CD14-positive monocyte (primary cell): ENCODE measurements at regions not wholly inside any gene's neighbourhood (a gene's known extent, or its start where the extent isn't known, plus 50 kb on each side); places are given as distances from the start of the nearest gene placed in this dataset.

Experiments used
- DNase-seq, 3 donors: peaks; one replicate each; pipeline ENCODE4 v3.0.0-alpha.2; 2011 to 2022
- H2AFZ ChIP-seq: 2 replicates; pipeline ENCODE4 v1.6.0; 2012; ENCODE audit warnings: mild to moderate bottlenecking, low read depth, low read length, inconsistent platforms; ENCODE audit not compliant: insufficient read depth, poor library complexity, severe bottlenecking
- H3K27ac ChIP-seq, 2 donors: 1 replicate in 1 of 2; 2 replicates in 1 of 2; pipeline ENCODE4 v1.5.1; 2012 to 2013; ENCODE audit warnings: low read length in 2 of 2, control low read depth in 1 of 2, inconsistent platforms in 1 of 2, low read depth in 1 of 2, mild to moderate bottlenecking in 1 of 2
- H3K27me3 ChIP-seq, 2 donors: one replicate each; pipeline versions ENCODE4 v1.6.0 to v1.6.1; 2011 to 2013; ENCODE audit warnings: low read length in 2 of 2; ENCODE audit not compliant: control insufficient read depth in 2 of 2, insufficient read depth in 2 of 2
- H3K36me3 ChIP-seq, 2 donors: replicated peaks in 1 of 2; 1 replicate in 1 of 2; 2 replicates in 1 of 2; pipeline versions ENCODE4 v1.5.1 to v1.6.1; 2012 to 2013; ENCODE audit warnings: low read length in 2 of 2, control low read depth in 1 of 2, inconsistent platforms in 1 of 2, mild to moderate bottlenecking in 1 of 2; ENCODE audit not compliant: insufficient read depth in 2 of 2, control insufficient read depth in 1 of 2
- H3K4me1 ChIP-seq, 2 donors: 1 replicate in 1 of 2; 2 replicates in 1 of 2; pipeline versions ENCODE4 v1.5.1 to v1.6.1; 2012 to 2013; ENCODE audit warnings: low read length in 2 of 2, control low read depth in 1 of 2, inconsistent platforms in 1 of 2, mild to moderate bottlenecking in 1 of 2, moderate library complexity in 1 of 2; ENCODE audit not compliant: insufficient read depth in 2 of 2, control insufficient read depth in 1 of 2
- H3K4me2 ChIP-seq: replicated peaks from 2 replicates; pipeline ENCODE3; 2012; ENCODE audit warnings: low read length, moderate library complexity, mild to moderate bottlenecking; ENCODE audit not compliant: poor library complexity, severe bottlenecking; ENCODE audit errors: extremely low read depth
- H3K4me3 ChIP-seq, 3 experiments: fragments of 200-600 bp in 1 of 3; sonication (generic) in 1 of 3; replicated peaks in 1 of 3; 1 replicate in 2 of 3; 2 replicates in 1 of 3; pipeline ENCODE4 v1.5.1; 2011 to 2013; ENCODE audit warnings: low read length in 3 of 3, mild to moderate bottlenecking in 3 of 3, control low read depth in 2 of 3, low read depth in 2 of 3, inconsistent platforms in 1 of 3, moderate library complexity in 1 of 3
- H3K79me2 ChIP-seq: 2 replicates; pipeline ENCODE4 v1.6.0; 2012; ENCODE audit warnings: mild to moderate bottlenecking, control low read depth, inconsistent platforms, low read length, moderate library complexity; ENCODE audit not compliant: insufficient read depth
- H3K9ac ChIP-seq: 2 replicates; pipeline ENCODE4 v1.6.0; 2017; ENCODE audit warnings: low read length, mild to moderate bottlenecking; ENCODE audit not compliant: insufficient read depth, poor library complexity, severe bottlenecking
- H3K9me3 ChIP-seq, 2 donors: replicated peaks in 1 of 2; 1 replicate in 1 of 2; 2 replicates in 1 of 2; pipeline versions ENCODE4 v1.5.1 to v1.6.1; 2012 to 2013; ENCODE audit warnings: low read length in 2 of 2, control low read depth in 1 of 2; ENCODE audit not compliant: control insufficient read depth in 1 of 2, insufficient read depth in 1 of 2
- H4K20me1 ChIP-seq: 2 replicates; pipeline ENCODE4 v1.6.0; 2012; ENCODE audit warnings: mild to moderate bottlenecking, low read length, control low read depth, moderate library complexity; ENCODE audit not compliant: insufficient read depth
- H3K27ac Mint-ChIP-seq, 7 donors: one replicate each; pipeline ENCODE4 v1.8.0; 2020; ENCODE audit warnings: mild to moderate bottlenecking in 7 of 7, mixed read lengths in 7 of 7, moderate library complexity in 6 of 7, inconsistent platforms in 2 of 7
- H3K27me3 Mint-ChIP-seq, 3 donors: one replicate each; pipeline ENCODE4 v1.8.0; 2021 to 2022; ENCODE audit warnings: low read depth in 3 of 3, mild to moderate bottlenecking in 3 of 3, mixed read lengths in 3 of 3, moderate library complexity in 3 of 3, inconsistent platforms in 1 of 3
- H3K36me3 Mint-ChIP-seq, 2 donors: one replicate each; pipeline ENCODE4 v1.8.0; 2020; ENCODE audit warnings: mixed read lengths in 2 of 2, inconsistent platforms in 1 of 2, mild to moderate bottlenecking in 1 of 2
- H3K4me1 Mint-ChIP-seq: one replicate; pipeline ENCODE4 v1.8.0; 2020; ENCODE audit warnings: mild to moderate bottlenecking, mixed read lengths
- H3K4me3 Mint-ChIP-seq, 2 donors: one replicate each; pipeline ENCODE4 v1.8.0; 2020; ENCODE audit warnings: mild to moderate bottlenecking in 2 of 2, mixed read lengths in 2 of 2, moderate library complexity in 1 of 2
- H3K9me3 Mint-ChIP-seq, 7 donors: one replicate each; pipeline ENCODE4 v1.8.0; 2020 to 2022; ENCODE audit warnings: mixed read lengths in 7 of 7, mild to moderate bottlenecking in 6 of 7, moderate library complexity in 6 of 7, inconsistent platforms in 2 of 7
- WGBS: methylation state at CpG from one replicate; pipeline ENCODE4 v1.1.5; 2013; ENCODE audit warnings: missing lambda C conversion rate; ENCODE audit not compliant: insufficient coverage; 5-methylcytosine and 5-hydroxymethylcytosine counted together
- intact Hi-C, 2 donors: fragments of 100-400 bp; cut with micrococcal nuclease; formaldehyde crosslinking; loops; one replicate each; pipeline versions ENCODE4 v1.15.0 to v1.15.1; 2023
- TF ChIP-seq, protein P1 (sequence below): fragments of 200-600 bp; IDR thresholded peaks from one replicate; pipeline ENCODE4 v1.8.0; 2022; ENCODE audit warnings: antibody characterized with exemption, mild to moderate bottlenecking

DNA sequence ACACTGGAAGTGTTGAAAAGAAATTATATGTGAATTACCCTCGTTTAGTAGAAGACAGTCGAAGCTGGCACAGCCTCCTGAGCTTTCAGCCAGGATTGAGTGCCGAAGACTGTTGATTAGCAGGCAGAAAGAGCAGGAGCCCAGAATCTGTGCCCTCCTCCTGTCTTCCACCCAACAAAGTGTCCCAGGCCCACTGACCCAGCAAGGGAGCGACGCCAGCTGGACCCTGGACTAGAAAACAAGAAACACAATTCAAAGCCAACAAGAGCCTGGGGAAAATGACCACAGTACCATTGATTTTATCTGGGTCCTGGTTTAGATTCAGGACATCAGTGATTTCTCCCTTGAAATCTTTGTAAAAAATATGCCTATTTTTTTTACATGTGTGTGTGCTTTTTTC, 120.7 kb downstream of the RXFP2 start:
- H4K20me1 ChIP-seq, result peaks cover 23% of the 10 kb centered on the region
- Mint-ChIP-seq H3K4me1 (peaks cover 30% of the 10 kb centered on the region), H3K27ac (no peak overlapping the region), H3K36me3 (peaks cover 23 to 24% of the 10 kb centered on the region in 2 donors), H3K4me3 (no peak overlapping the region), H3K9me3 (peaks cover 0 to 2% (median 0%) of the 10 kb centered on the region in 7 donors), H3K27me3 (no peaks in the 10 kb centered on the region)
- no peak overlapping the region for H3K9ac ChIP-seq
- 100% methylated on average over 5 of the region's 5 CpGs for WGBS
- intact Hi-C loops, result no loop called here
- no peak overlapping the region for H3K27ac ChIP-seq
- no peak overlapping the region for H2AFZ ChIP-seq
- H3K79me2 ChIP-seq, result peaks cover 44% of the 10 kb centered on the region
- no peaks in the 10 kb centered on the region for H3K27me3 ChIP-seq
- no peaks in the 10 kb centered on the region for H3K9me3 ChIP-seq
- no peaks in the 10 kb centered on the region for H3K36me3 ChIP-seq
- H3K4me1 ChIP-seq, result peaks cover 13 to 20% of the 10 kb centered on the region in 2 donors
- no peak for DNase-seq
- TF ChIP-seq, protein P1, sequence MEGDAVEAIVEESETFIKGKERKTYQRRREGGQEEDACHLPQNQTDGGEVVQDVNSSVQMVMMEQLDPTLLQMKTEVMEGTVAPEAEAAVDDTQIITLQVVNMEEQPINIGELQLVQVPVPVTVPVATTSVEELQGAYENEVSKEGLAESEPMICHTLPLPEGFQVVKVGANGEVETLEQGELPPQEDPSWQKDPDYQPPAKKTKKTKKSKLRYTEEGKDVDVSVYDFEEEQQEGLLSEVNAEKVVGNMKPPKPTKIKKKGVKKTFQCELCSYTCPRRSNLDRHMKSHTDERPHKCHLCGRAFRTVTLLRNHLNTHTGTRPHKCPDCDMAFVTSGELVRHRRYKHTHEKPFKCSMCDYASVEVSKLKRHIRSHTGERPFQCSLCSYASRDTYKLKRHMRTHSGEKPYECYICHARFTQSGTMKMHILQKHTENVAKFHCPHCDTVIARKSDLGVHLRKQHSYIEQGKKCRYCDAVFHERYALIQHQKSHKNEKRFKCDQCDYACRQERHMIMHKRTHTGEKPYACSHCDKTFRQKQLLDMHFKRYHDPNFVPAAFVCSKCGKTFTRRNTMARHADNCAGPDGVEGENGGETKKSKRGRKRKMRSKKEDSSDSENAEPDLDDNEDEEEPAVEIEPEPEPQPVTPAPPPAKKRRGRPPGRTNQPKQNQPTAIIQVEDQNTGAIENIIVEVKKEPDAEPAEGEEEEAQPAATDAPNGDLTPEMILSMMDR, result no peak
- H3K4me3 ChIP-seq, result no peak overlapping the region
- H3K4me2 ChIP-seq, result no peak overlapping the region

DNA sequence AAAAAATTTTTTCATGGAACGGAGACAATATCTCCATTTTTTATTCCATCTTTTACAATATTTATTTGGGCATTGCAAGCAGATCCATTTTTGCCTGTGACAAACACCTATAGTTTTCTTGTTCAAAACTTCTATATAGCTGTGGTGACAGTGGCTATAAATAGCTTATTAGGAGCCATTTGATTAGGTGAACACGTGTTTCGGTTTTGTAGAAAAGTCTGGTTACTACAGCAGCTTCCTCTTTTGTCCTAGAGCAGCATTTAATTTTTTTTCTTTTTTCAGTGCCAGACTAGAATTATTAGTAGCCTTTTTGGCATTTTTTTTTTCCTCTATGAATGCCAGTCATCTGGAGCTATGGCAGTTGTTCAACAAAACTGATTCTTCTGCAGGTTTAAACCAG, 123.5 kb downstream of the RXFP2 start:
- Mint-ChIP-seq H3K9me3 (no peaks in the 10 kb centered on the region), H3K4me3 (no peak overlapping the region), H3K4me1 (peaks cover 38% of the 10 kb centered on the region), H3K27me3 (no peaks in the 10 kb centered on the region), H3K27ac (peak overlapping the region in 1 of 7 donors; percentile 41), H3K36me3 (peaks cover 10 to 23% of the 10 kb centered on the region in 2 donors)
- H3K27ac ChIP-seq, result no peak overlapping the region
- H3K36me3 ChIP-seq, result no peaks in the 10 kb centered on the region
- no CpG with 5 or more reads among the region's 3 CpGs for WGBS
- H4K20me1 ChIP-seq, result peaks cover 15% of the 10 kb centered on the region
- no peak overlapping the region for H3K9ac ChIP-seq
- H3K27me3 ChIP-seq, result no peaks in the 10 kb centered on the region
- peak overlapping the region in 1 of 3 experiments; percentile 1 for H3K4me3 ChIP-seq
- no peak overlapping the region for H2AFZ ChIP-seq
- TF ChIP-seq, protein P1, result no peak
- no peaks in the 10 kb centered on the region for H3K9me3 ChIP-seq
- H3K4me2 ChIP-seq, result peak overlapping the region; percentile 23
- peak in 2 of 3 donors; percentile 12 to 46 for DNase-seq
- H3K79me2 ChIP-seq, result peaks cover 45% of the 10 kb centered on the region
- peaks cover 14 to 35% of the 10 kb centered on the region in 2 donors for H3K4me1 ChIP-seq
- intact Hi-C loops, result no loop called here
